GM21367 (cell line): ENCODE measurements at regions not wholly inside any gene's neighbourhood (a gene's known extent, or its start where the extent isn't known, plus 50 kb on each side); places are given as distances from the start of the nearest gene placed in this dataset.
"Not testable (repeated sequence)": the region's sequence is repeated elsewhere in the genome, so short reads cannot be mapped to it uniquely, and the experiment has no call there.

ENCODE experiments used
- ATAC-seq: cut with Tn5 transposase; IDR thresholded peaks from one replicate; pipeline ENCODE4 v1.9.1; 2021; ENCODE audit not compliant: unreplicated experiment

GRCh38 chr9:31320494-31320893, 1063.9 kb upstream of the ACO1 start:
- no peak for ATAC-seq

GRCh38 chr9:31321256-31321655, 1063.2 kb upstream of the ACO1 start:
- no peak for ATAC-seq

- no peak for ATAC-seq
These were observed 1062.8 kb upstream of the ACO1 start for GRCh38 chr9:31321686-31322085.

DNA sequence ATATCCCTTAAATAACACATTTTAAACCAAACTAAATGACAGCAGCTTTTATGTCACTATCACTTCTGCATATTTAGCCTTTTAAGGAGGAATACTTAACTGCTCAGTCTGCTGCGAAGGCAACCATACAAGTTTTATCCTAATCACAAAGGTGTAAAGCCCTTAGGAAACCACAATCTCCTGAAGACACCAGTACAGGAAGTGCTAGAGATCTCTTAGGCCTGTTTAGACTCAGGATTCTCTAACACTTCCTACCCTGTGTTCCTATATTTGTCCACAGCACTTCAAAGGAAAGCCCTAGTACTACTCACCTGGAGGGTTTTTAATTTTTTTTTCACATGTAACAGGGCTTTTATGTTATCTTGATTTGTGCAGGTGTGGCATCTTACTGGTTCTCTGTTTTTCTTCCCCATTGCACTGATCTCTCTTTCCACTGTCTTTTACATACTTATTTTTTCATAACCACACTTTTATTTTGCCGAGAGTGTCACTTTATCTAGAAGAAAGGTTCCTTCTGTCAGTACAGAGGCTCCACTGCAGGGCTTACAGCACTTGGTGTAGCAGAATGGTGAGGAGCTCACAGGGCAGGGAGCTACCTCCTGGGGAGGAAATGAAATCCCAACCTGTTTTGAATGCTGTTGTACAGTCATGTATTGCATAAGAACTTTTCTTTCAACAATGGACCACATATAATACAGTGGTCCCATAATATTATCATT, 1060.6 kb upstream of the ACO1 start:
- ATAC-seq = peak; percentile 52

GRCh38 chr9:31325778-31326177, 1058.7 kb upstream of the ACO1 start:
- no peak for ATAC-seq

- not testable (repeated sequence) for ATAC-seq
These were observed 1057.6 kb upstream of the ACO1 start for GRCh38 chr9:31326883-31327282.

GRCh38 chr9:31334837-31335528, 1049.5 kb upstream of the ACO1 start:
- ATAC-seq = no peak

- ATAC-seq = no peak
These were observed 1048.8 kb upstream of the ACO1 start for GRCh38 chr9:31335529-31336234.

GRCh38 chr9:31336386-31336785, 1048.1 kb upstream of the ACO1 start:
- no peak for ATAC-seq

DNA sequence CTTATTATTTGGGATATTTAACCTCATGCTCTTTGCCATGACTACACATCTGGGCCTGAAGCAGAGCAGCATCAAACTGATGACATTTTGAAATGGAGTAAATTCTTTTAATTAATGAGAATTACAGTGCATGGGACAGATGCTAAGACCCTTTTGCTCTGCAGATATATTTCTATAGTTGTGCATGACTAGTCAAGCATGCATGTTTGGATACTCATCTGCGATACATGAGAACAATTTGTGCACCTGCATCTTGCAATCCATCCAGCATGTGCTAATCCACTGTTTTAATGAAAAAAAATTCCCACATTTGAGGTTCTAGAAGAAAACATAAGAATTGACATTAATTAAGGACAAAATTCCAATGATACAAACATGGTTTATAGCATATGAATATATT, 1047.6 kb upstream of the ACO1 start:
- no peak for ATAC-seq

GRCh38 chr9:31347082-31347617, 1037.3 kb upstream of the ACO1 start:
- ATAC-seq = peak; percentile 99

GRCh38 chr9:31355159-31355882, 1029.1 kb upstream of the ACO1 start:
- no peak for ATAC-seq

DNA sequence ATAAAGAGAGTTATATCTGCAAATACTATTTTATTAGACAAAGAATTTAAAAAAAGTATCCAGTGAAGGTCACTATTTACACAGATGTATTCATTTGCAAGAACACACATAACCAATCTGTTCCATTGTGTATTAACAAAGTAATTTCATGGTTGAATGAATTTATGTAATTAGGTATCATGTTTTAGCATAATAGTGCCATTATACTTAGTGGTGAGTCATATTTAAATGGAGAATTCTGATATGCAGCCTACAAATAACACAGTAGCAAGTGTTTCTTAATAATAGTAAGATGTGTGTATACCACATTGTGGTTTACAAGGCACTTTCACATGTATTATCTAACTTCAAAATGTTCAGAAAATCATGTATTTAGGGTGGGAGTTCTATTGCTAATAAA, 1028.5 kb upstream of the ACO1 start:
- no peak for ATAC-seq

- no peak for ATAC-seq
These were observed 1025.4 kb upstream of the ACO1 start for GRCh38 chr9:31359071-31359470.

DNA sequence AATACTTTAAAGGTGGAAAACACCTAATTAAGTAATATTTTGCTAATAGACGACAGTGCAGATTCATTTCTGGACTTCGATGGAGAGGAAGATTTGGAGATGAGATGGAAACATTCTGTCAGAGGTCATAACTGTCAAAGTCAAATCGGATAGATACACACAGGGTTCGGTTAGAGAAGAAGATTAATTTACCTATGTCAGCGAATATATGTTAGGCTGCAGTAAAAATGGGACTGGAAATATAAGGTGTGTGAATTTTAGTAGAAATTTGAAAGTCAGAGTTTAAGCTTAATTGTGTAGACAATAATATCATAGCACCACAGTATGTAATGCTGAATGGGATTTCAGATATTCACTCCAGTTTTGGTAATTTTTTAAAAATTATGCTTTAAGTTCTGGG, 1020.3 kb upstream of the ACO1 start:
- ATAC-seq = no peak

- ATAC-seq = no peak
These were observed 1011.5 kb upstream of the ACO1 start for GRCh38 chr9:31372799-31373587.

GRCh38 chr9:31377358-31377757, 1007.1 kb upstream of the ACO1 start:
- no peak for ATAC-seq

GRCh38 chr9:31388660-31389059, 995.8 kb upstream of the ACO1 start:
- no peak for ATAC-seq

DNA sequence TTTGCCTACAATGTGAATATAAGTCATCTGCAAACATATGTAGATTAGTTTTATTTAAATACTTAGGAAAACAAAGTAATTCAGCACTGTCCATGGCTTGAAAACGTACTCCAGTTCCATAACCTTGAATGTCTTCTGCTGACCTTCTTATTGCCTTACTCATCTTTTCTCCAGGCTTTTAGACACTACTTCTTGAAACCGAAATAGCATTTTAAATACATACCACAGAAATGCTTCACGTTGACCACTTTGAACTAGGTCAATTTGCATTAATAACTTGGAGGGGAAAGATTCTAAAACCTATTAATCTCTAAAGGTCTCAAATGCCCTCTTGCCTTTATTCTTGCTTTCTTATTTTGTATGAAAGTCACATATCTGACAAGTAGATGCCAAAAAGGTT, 995.4 kb upstream of the ACO1 start:
- no peak for ATAC-seq

DNA sequence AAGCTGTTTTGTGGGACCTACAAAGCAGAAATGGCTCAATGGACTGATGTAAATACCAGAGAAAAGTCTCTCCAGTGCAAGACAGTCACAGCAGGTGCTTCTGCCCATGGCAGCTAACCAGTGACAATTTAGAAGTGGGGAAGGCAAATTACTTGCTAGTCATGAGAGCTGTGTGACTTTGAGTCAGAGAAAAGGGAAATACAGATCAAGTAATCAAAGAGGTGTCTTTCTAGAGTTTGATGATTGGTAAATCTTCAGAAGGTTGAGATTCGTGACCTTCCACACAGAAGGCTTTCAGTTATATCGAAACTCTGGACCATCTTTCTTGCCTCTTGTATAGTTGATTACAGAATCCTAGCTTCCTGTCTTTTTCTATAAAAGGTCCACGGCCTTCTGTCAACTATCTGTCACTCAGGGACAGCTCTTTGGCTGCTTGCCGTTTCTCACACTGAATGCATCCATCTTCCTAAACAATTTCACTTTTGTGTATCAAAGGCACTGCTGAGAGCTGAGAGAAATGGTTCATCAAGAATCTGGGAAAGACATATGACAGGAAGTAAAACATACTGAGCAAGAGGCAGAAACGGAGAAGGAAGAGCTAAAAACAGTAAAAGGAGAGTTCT, 993.9 kb upstream of the ACO1 start:
- peak; percentile 73 for ATAC-seq
